ENCODE measurements at regions not wholly inside any gene's neighbourhood (a gene's known extent, or its start where the extent isn't known, plus 50 kb on each side); places are given as distances from the start of the nearest gene placed in this dataset.

GRCh38 chr20:47922269-47922668 is 137.0 kb upstream of the SULF2 start (continued):
- TF ChIP-seq TEF (CRISPR knock-in tag; IDR thresholded peaks at IDR 0.05) (no peak), MAFF (IDR thresholded peaks at IDR 0.05; ENCODE audit: low read depth, low read length) (no peak), GABPB1 (CRISPR knock-in tag; IDR thresholded peaks at IDR 0.05) (no peak), ZNF777 (CRISPR knock-in tag; IDR thresholded peaks at IDR 0.05) (no peak), TARDBP (CRISPR knock-in tag; IDR thresholded peaks at IDR 0.05) (no peak), CEBPG (CRISPR knock-in tag; IDR thresholded peaks at IDR 0.05) (peak; percentile 41; the same call in 1 of the 2 replicates), EP300 (IDR thresholded peaks at IDR 0.05; ENCODE audit: low read depth in 2 of 2, low read length in 2 of 2) (peak in 1 of 2 experiments; percentile 57; a peak in 1 of 4 replicates), EP300 (CRISPR knock-in tag; IDR thresholded peaks at IDR 0.05; ENCODE audit: borderline replicate concordance) (no peak), ZNF12 (CRISPR knock-in tag; IDR thresholded peaks at IDR 0.05) (no peak), LRRFIP1 (CRISPR knock-in tag; conservative IDR thresholded peaks at IDR 0.05) (no peak), FOXO4 (CRISPR knock-in tag; conservative IDR thresholded peaks at IDR 0.05) (no peak), NR0B2 (CRISPR knock-in tag; IDR thresholded peaks at IDR 0.05) (no peak), LCORL (IDR thresholded peaks at IDR 0.05) (no peak; the same call in 1 of the 2 replicates), LCORL (CRISPR knock-in tag; IDR thresholded peaks at IDR 0.05) (0 out of 2 replicates have a peak, but pooled peaks have one; percentile 38), REL (CRISPR knock-in tag; conservative IDR thresholded peaks at IDR 0.05) (no peak), PRDM15 (CRISPR knock-in tag; IDR thresholded peaks at IDR 0.05) (no peak), ZNF44 (CRISPR knock-in tag; IDR thresholded peaks at IDR 0.05) (no peak), ZSCAN9 (CRISPR knock-in tag; IDR thresholded peaks at IDR 0.05; ENCODE audit: borderline replicate concordance) (no peak), CEBPB (IDR thresholded peaks at IDR 0.05; ENCODE audit: borderline replicate concordance, low read depth, low read length) (peak; percentile 85; the same call in 1 of the 2 replicates), TMF1 (CRISPR knock-in tag; IDR thresholded peaks at IDR 0.05; ENCODE audit: low read depth) (no peak), ZEB1 (IDR thresholded peaks at IDR 0.05; ENCODE audit: insufficient replicate concordance, low read depth) (no peak)
